ENCODE measurements at regions not wholly inside any gene's neighbourhood (a gene's known extent, or its start where the extent isn't known, plus 50 kb on each side); places are given as distances from the start of the nearest gene placed in this dataset.

GRCh38 chr9:135004772-135005171, 82.7 kb upstream of the OLFM1 start:
- H3K14ac ChIP-seq (ENCODE audit: low read length) = no peak overlapping the region
- H3K4me3 ChIP-seq (ENCODE audit: low read depth, low read length) = no peak overlapping the region
- peaks cover 21% of the 10 kb centered on the region for H3K9me3 ChIP-seq (ENCODE audit: insufficient read depth, low read depth, low read length)
- no peaks in the 10 kb centered on the region for H3K27me3 ChIP-seq (ENCODE audit: insufficient read depth, low read length)
- no CpG with 5 or more reads among the region's 2 CpGs for WGBS (ENCODE audit: extremely low coverage, insufficient coverage, insufficient read length)
- H2AFZ ChIP-seq (ENCODE audit: insufficient read depth, low read length, poor library complexity) = no peak overlapping the region
- H3K4me2 ChIP-seq (ENCODE audit: low read length) = no peak overlapping the region
- no peak overlapping the region for H3K23ac ChIP-seq (ENCODE audit: low read length)
- H4K8ac ChIP-seq (ENCODE audit: low read depth, low read length) = no peak overlapping the region
- H2BK12ac ChIP-seq (ENCODE audit: low read length) = no peak overlapping the region
- H3K18ac ChIP-seq (ENCODE audit: low read length) = no peak overlapping the region
- no peak overlapping the region for H2BK5ac ChIP-seq (ENCODE audit: low read depth, low read length, poor library complexity)
- H4K12ac ChIP-seq (ENCODE audit: low read depth, low read length) = no peak overlapping the region
- DNase-seq = no peak
- H3K79me1 ChIP-seq (ENCODE audit: low read length) = no peaks in the 10 kb centered on the region
- H4K91ac ChIP-seq (ENCODE audit: low read depth, low read length) = no peak overlapping the region
- no peak overlapping the region for H3K4ac ChIP-seq (ENCODE audit: low read depth, low read length)
- no peaks in the 10 kb centered on the region for H3K79me2 ChIP-seq (ENCODE audit: control insufficient read depth, insufficient read depth, low read length, poor library complexity)
- no peak overlapping the region for H2AK5ac ChIP-seq (ENCODE audit: low read length)
- no peaks in the 10 kb centered on the region for H3K4me1 ChIP-seq (ENCODE audit: control insufficient read depth in 1 of 2, insufficient read depth in 2 of 2, low read length in 2 of 2)
- no peak overlapping the region for H2BK120ac ChIP-seq (ENCODE audit: insufficient read depth, low read length, poor library complexity)
- no peaks in the 10 kb centered on the region for H3K36me3 ChIP-seq (ENCODE audit: control insufficient read depth in 1 of 2, insufficient read depth in 2 of 2, low read length in 2 of 2)
- H3K9ac ChIP-seq (ENCODE audit: low read length) = no peak overlapping the region
- no peak overlapping the region for H3K27ac ChIP-seq (ENCODE audit: low read depth, low read length)

GRCh38 chr9:135006911-135007570, 80.4 kb upstream of the OLFM1 start:
- H4K8ac ChIP-seq (ENCODE audit: low read depth, low read length) = no peak overlapping the region
- H3K27ac ChIP-seq (ENCODE audit: low read depth, low read length) = no peak overlapping the region
- H2BK12ac ChIP-seq (ENCODE audit: low read length) = no peak overlapping the region
- H4K12ac ChIP-seq (ENCODE audit: low read depth, low read length) = no peak overlapping the region
- DNase-seq = no peak
- WGBS (ENCODE audit: extremely low coverage, insufficient coverage, insufficient read length) = no CpG with 5 or more reads among the region's 19 CpGs
- H3K79me2 ChIP-seq (ENCODE audit: control insufficient read depth, insufficient read depth, low read length, poor library complexity) = no peaks in the 10 kb centered on the region
- H3K4me1 ChIP-seq (ENCODE audit: control insufficient read depth in 1 of 2, insufficient read depth in 2 of 2, low read length in 2 of 2) = no peaks in the 10 kb centered on the region
- H3K14ac ChIP-seq (ENCODE audit: low read length) = no peak overlapping the region
- no peak overlapping the region for H2BK5ac ChIP-seq (ENCODE audit: low read depth, low read length, poor library complexity)
- no peak overlapping the region for H2BK120ac ChIP-seq (ENCODE audit: insufficient read depth, low read length, poor library complexity)
- H3K27me3 ChIP-seq (ENCODE audit: insufficient read depth, low read length) = no peaks in the 10 kb centered on the region
- H2AK5ac ChIP-seq (ENCODE audit: low read length) = no peak overlapping the region
- no peak overlapping the region for H3K23ac ChIP-seq (ENCODE audit: low read length)
- H3K79me1 ChIP-seq (ENCODE audit: low read length) = no peaks in the 10 kb centered on the region
- no peak overlapping the region for H3K4me2 ChIP-seq (ENCODE audit: low read length)
- no peak overlapping the region for H2AFZ ChIP-seq (ENCODE audit: insufficient read depth, low read length, poor library complexity)
- H3K9ac ChIP-seq (ENCODE audit: low read length) = no peak overlapping the region
- H4K91ac ChIP-seq (ENCODE audit: low read depth, low read length) = no peak overlapping the region
- H3K4me3 ChIP-seq (ENCODE audit: low read depth, low read length) = no peak overlapping the region
- H3K9me3 ChIP-seq (ENCODE audit: insufficient read depth, low read depth, low read length) = peaks cover 12% of the 10 kb centered on the region
- H3K4ac ChIP-seq (ENCODE audit: low read depth, low read length) = no peak overlapping the region
- H3K36me3 ChIP-seq (ENCODE audit: control insufficient read depth in 1 of 2, insufficient read depth in 2 of 2, low read length in 2 of 2) = no peaks in the 10 kb centered on the region
- H3K18ac ChIP-seq (ENCODE audit: low read length) = no peak overlapping the region

- no peak overlapping the region for H3K23ac ChIP-seq (ENCODE audit: low read length)
- no peak overlapping the region for H3K4me2 ChIP-seq (ENCODE audit: low read length)
- H4K8ac ChIP-seq (ENCODE audit: low read depth, low read length) = no peak overlapping the region
- WGBS (ENCODE audit: extremely low coverage, insufficient coverage, insufficient read length) = no CpG with 5 or more reads among the region's 11 CpGs
- no peak overlapping the region for H2BK12ac ChIP-seq (ENCODE audit: low read length)
- no peaks in the 10 kb centered on the region for H3K79me1 ChIP-seq (ENCODE audit: low read length)
- no peak overlapping the region for H2BK5ac ChIP-seq (ENCODE audit: low read depth, low read length, poor library complexity)
- no peaks in the 10 kb centered on the region for H3K79me2 ChIP-seq (ENCODE audit: control insufficient read depth, insufficient read depth, low read length, poor library complexity)
- H3K9ac ChIP-seq (ENCODE audit: low read length) = no peak overlapping the region
- H3K14ac ChIP-seq (ENCODE audit: low read length) = no peak overlapping the region
- H2AFZ ChIP-seq (ENCODE audit: insufficient read depth, low read length, poor library complexity) = no peak overlapping the region
- H3K36me3 ChIP-seq (ENCODE audit: control insufficient read depth in 1 of 2, insufficient read depth in 2 of 2, low read length in 2 of 2) = no peaks in the 10 kb centered on the region
- no peak for DNase-seq
- H2BK120ac ChIP-seq (ENCODE audit: insufficient read depth, low read length, poor library complexity) = no peak overlapping the region
- H3K18ac ChIP-seq (ENCODE audit: low read length) = no peak overlapping the region
- H4K91ac ChIP-seq (ENCODE audit: low read depth, low read length) = no peak overlapping the region
- no peak overlapping the region for H4K12ac ChIP-seq (ENCODE audit: low read depth, low read length)
- H3K4me3 ChIP-seq (ENCODE audit: low read depth, low read length) = no peak overlapping the region
- H3K4me1 ChIP-seq (ENCODE audit: control insufficient read depth in 1 of 2, insufficient read depth in 2 of 2, low read length in 2 of 2) = no peaks in the 10 kb centered on the region
- no peak overlapping the region for H2AK5ac ChIP-seq (ENCODE audit: low read length)
- H3K4ac ChIP-seq (ENCODE audit: low read depth, low read length) = no peak overlapping the region
- H3K9me3 ChIP-seq (ENCODE audit: insufficient read depth, low read depth, low read length) = peaks cover 8% of the 10 kb centered on the region
- no peak overlapping the region for H3K27ac ChIP-seq (ENCODE audit: low read depth, low read length)
- no peaks in the 10 kb centered on the region for H3K27me3 ChIP-seq (ENCODE audit: insufficient read depth, low read length)
Measured at GRCh38 chr9:135007601-135008000, 79.9 kb upstream of the OLFM1 start.

GRCh38 chr9:135008416-135008815, 79.1 kb upstream of the OLFM1 start:
- no peak overlapping the region for H4K8ac ChIP-seq (ENCODE audit: low read depth, low read length)
- H2BK120ac ChIP-seq (ENCODE audit: insufficient read depth, low read length, poor library complexity) = no peak overlapping the region
- H3K9ac ChIP-seq (ENCODE audit: low read length) = no peak overlapping the region
- no peak overlapping the region for H3K27ac ChIP-seq (ENCODE audit: low read depth, low read length)
- no peak overlapping the region for H2BK12ac ChIP-seq (ENCODE audit: low read length)
- no peak overlapping the region for H3K14ac ChIP-seq (ENCODE audit: low read length)
- H3K36me3 ChIP-seq (ENCODE audit: control insufficient read depth in 1 of 2, insufficient read depth in 2 of 2, low read length in 2 of 2) = no peaks in the 10 kb centered on the region
- no CpG with 5 or more reads among the region's 8 CpGs for WGBS (ENCODE audit: extremely low coverage, insufficient coverage, insufficient read length)
- H3K4me2 ChIP-seq (ENCODE audit: low read length) = no peak overlapping the region
- no peak overlapping the region for H2AK5ac ChIP-seq (ENCODE audit: low read length)
- H2BK5ac ChIP-seq (ENCODE audit: low read depth, low read length, poor library complexity) = no peak overlapping the region
- H3K4me3 ChIP-seq (ENCODE audit: low read depth, low read length) = no peak overlapping the region
- no peak overlapping the region for H2AFZ ChIP-seq (ENCODE audit: insufficient read depth, low read length, poor library complexity)
- no peaks in the 10 kb centered on the region for H3K27me3 ChIP-seq (ENCODE audit: insufficient read depth, low read length)
- H3K23ac ChIP-seq (ENCODE audit: low read length) = no peak overlapping the region
- no peaks in the 10 kb centered on the region for H3K79me1 ChIP-seq (ENCODE audit: low read length)
- H3K4me1 ChIP-seq (ENCODE audit: control insufficient read depth in 1 of 2, insufficient read depth in 2 of 2, low read length in 2 of 2) = no peaks in the 10 kb centered on the region
- no peak overlapping the region for H4K12ac ChIP-seq (ENCODE audit: low read depth, low read length)
- H4K91ac ChIP-seq (ENCODE audit: low read depth, low read length) = no peak overlapping the region
- no peak for DNase-seq
- no peak overlapping the region for H3K4ac ChIP-seq (ENCODE audit: low read depth, low read length)
- H3K18ac ChIP-seq (ENCODE audit: low read length) = no peak overlapping the region
- H3K79me2 ChIP-seq (ENCODE audit: control insufficient read depth, insufficient read depth, low read length, poor library complexity) = no peaks in the 10 kb centered on the region
- H3K9me3 ChIP-seq (ENCODE audit: insufficient read depth, low read depth, low read length) = peaks cover 8% of the 10 kb centered on the region

All from trophoblast cell (in vitro differentiated cells and primary cell).